GM19324 (cell line): ENCODE measurements at regions not wholly inside any gene's neighbourhood (a gene's known extent, or its start where the extent isn't known, plus 50 kb on each side); places are given as distances from the start of the nearest gene placed in this dataset.

ENCODE experiments used
- ATAC-seq: cut with Tn5 transposase; IDR thresholded peaks from one replicate; pipeline ENCODE4 v1.9.1; 2021; ENCODE audit warnings: mild to moderate bottlenecking, moderate library complexity; ENCODE audit not compliant: unreplicated experiment, low FRiP score

DNA sequence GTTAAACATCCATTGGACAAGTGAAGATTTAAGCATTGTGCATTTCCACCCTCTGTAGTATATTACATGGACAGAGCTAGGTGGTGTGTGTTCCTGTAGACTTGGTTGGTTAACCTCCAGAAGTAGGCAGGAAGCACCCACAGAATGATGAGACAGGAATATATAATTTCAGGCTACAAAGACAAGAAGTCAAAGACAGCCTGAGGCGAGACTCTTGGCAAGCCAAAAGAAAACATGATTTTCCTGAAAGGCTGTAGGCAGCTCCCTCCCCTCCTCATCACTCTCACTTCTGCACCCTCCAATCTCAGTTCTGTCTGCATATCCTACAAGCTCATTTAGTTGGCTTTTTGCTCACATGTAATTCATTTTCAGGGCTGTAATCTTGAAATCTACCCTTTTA lies 110.0 kb upstream of the SLC35B3 start:
- no peak for ATAC-seq

GRCh38 chr6:8543714-8544113 lies 108.4 kb upstream of the SLC35B3 start:
- ATAC-seq, result no peak

GRCh38 chr6:8539453-8539852 lies 104.1 kb upstream of the SLC35B3 start:
- no peak for ATAC-seq

GRCh38 chr6:8536122-8536521 lies 100.8 kb upstream of the SLC35B3 start:
- ATAC-seq, result no peak

DNA sequence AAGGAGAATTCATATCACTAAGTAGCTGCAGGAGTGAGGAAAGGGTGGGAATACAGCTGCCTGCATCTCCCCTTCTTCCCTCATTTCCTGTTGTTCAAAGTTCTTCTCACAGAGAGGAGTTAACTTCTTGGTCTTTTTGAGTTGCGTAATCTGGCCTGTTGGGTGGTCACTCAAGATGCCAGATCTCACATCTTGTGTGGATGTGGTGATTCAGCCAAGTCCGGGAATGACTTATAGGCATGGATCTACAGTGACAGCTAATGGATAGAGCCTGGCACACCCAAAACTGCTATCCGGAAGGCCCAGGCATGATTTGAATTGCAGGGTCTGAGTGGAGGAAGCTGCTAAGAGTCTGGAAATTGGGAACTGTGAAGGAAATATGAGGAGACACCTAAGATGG lies 100.2 kb upstream of the SLC35B3 start:
- no peak for ATAC-seq

DNA sequence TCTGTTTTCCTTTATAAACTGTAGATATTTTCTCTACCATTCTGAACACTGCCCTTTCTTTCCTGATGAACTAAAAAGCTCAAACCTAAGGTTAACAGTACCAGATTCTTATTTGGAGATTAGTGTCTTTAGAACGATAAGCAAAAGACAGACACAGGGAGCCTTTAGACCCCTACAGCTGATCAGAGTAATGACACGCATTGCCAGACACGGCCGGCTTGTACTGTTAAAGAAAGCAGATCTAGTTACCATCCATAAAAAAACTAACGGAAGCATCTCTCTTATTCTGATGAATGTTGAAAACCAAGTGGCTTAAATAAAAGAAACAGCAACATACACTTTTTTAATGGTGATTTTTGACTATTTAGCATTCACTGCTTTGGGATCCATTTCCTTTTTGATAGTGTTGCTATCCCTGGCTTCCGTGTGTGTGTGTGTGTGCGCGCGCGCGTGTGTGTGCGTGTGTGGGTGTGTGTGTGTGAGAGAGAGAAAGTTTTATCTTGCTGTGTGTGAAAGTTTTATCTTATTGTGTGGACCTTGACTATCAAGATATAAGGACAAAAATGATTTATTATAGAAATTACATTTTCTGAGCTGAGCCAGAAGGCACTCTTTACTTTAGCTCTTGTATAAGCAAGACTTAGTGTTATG lies 95.6 kb upstream of the SLC35B3 start:
- ATAC-seq, result no peak

DNA sequence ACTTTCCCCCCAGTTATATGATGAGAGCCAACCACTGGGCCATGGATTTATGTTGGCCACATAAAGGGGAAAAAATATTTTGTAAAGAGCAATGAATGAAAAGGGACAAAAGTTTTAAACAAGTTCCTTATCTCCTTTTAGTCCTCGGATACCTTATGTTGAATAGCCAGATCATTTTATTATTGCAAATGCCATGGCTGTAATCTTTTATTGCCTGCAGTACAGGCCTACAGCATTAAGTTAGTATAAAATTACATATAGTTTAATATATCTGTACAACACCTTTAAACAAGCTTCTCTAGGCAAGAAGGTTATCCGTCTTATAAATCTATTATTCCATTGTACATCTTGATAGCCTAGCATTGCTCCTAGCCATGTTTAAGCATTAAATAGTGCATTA lies 93.9 kb upstream of the SLC35B3 start:
- ATAC-seq, result no peak

DNA sequence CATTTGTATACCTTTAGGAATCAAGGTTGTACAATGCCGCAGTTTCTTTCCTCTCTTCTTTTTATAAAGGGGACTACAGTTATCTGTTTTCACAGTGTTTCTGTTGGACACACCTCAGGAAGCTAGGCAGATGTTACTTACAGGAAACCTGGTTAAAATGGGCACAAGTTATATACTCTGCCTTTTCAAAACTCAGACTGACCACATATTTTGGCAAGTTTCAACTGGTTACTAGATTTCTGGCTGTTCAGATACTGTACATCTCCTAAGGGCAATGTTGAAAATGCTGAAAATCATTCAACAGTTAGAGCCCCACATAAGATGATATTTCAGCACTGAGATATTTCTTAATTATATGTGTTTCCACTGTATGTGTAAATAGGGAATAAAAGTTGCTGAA lies 92.5 kb upstream of the SLC35B3 start:
- no peak for ATAC-seq

- no peak for ATAC-seq
Observed at GRCh38 chr6:8526624-8527023, 91.3 kb upstream of the SLC35B3 start.

- no peak for ATAC-seq
Observed at GRCh38 chr6:8525370-8525769, 90.0 kb upstream of the SLC35B3 start.

GRCh38 chr6:8513174-8513573 lies 77.8 kb upstream of the SLC35B3 start:
- ATAC-seq, result no peak

- no peak for ATAC-seq
Observed at GRCh38 chr6:8507286-8507685, 71.9 kb upstream of the SLC35B3 start.

DNA sequence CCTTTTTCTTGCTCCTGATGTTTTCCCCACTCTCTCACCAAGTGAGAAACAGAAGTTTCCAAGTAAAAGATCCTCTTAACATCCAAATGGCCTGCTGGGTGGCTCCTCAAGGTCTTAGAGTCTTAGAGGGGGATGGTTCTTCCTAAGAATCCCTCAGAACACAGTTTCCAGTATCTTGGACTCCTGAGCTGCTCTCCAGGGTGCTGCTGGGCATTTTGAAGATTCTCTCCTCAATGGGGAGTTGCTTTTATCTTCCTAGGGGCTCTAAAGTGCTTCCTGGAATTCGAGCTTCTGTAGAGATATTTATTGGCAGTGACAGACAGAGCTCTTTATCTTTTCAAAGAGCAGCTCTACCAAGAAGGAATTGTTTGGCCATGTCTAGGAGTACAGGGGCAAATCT lies 70.8 kb upstream of the SLC35B3 start:
- ATAC-seq, result no peak

- no peak for ATAC-seq
Observed at GRCh38 chr6:8499540-8499939, 64.2 kb upstream of the SLC35B3 start.

GRCh38 chr6:8494730-8495129 lies 59.4 kb upstream of the SLC35B3 start:
- ATAC-seq, result no peak

DNA sequence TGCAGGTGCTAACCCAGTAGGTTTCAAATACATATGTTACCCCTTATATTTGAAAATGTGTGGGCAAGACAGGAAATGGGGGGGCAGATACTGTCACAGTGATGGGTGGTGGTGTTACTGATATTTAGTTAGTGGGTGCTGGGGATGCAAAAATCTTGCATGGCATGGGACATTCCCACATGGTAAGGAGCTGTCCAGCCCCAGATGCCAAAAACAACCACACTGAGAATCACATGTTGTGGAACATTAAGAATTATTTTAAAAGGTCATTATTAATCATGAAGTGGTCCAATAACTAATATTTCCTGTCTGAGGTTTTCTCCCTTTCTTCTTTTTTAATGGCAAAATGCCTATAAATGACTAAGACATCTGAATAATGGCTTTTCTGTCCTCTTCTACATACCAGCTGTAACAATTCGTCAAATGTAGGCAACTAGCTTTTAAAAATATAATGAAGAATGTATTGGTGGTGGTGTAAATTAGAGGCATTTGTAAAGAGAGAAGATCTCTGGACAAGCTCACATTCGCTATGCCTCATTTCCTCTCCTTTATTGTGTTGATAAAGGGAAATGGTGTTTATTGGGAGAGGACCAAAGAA lies 57.3 kb upstream of the SLC35B3 start:
- ATAC-seq, result no peak
